ENCODE measurements at regions not wholly inside any gene's neighbourhood (a gene's known extent, or its start where the extent isn't known, plus 50 kb on each side); places are given as distances from the start of the nearest gene placed in this dataset.

DNA sequence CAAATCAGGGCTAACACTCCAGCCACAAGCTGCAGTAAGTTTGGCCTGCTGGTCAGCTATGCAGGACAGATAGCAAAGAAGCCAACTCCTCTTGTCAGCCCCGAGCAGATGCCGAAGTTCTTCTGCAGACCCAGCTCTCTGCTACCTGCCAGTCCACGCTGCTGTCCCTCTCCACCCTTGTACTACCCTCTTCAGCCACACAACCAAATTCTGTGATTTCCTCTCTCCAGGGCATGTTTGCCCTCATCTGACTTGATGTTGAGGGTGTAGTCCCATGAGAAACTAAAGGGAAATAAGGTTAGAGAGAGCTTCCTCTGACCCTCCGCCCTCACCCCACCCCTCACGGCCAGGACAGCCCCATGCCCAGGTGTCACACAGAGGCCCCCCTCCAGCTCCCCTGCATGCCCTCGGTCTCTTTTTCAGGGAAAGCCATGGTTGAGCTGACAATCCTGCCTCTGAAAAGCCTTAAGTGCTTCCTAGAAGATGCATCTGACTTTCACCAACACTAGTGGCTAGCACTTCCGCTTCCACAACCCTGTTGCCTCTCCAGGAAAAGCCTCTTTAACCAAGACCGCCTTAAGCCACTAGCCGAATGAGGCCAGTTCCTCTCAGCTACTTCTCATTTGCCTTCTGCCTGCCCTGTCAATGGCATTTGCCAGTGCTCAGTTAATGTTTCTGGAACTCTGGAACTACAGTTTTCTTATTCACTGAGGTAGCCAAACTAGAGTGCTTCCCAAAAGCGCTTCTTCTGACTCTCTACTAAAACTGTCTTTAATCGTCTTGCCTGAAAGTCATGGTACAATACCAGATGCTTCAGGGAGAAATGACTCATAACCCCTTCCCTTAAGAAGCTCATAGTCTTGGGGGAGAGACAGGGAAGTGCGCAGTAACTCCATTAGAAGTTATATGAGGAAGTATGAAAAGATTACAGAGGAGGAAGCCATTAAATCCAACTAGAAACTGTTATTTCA is 300.4 kb upstream of the STT3B start (continued):
- TF ChIP-seq EZH2 (IDR thresholded peaks at IDR 0.05), result no peak

DNA sequence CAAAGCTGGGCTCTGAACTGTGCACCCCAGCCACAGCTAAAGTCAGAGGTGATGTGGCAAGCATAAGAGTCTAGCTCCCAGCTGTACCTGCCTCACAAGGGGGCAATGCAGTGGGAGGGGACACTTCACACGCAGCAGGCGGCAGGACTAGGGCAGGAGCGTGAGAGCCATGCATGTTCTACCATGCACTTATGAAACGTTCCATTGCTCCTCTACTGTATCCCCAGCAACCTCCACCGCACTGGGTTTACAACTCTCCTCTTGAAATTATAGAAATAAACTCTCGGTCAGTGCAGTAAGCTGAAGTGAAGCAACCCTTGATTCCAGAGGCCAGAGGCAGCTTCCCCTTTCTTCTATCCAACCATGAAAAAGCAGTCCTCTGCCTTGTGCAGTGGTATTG is 298.6 kb upstream of the STT3B start:
- TF ChIP-seq, protein P1, sequence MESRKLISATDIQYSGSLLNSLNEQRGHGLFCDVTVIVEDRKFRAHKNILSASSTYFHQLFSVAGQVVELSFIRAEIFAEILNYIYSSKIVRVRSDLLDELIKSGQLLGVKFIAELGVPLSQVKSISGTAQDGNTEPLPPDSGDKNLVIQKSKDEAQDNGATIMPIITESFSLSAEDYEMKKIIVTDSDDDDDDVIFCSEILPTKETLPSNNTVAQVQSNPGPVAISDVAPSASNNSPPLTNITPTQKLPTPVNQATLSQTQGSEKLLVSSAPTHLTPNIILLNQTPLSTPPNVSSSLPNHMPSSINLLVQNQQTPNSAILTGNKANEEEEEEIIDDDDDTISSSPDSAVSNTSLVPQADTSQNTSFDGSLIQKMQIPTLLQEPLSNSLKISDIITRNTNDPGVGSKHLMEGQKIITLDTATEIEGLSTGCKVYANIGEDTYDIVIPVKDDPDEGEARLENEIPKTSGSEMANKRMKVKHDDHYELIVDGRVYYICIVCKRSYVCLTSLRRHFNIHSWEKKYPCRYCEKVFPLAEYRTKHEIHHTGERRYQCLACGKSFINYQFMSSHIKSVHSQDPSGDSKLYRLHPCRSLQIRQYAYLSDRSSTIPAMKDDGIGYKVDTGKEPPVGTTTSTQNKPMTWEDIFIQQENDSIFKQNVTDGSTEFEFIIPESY (IDR thresholded peaks at IDR 0.05; ENCODE audit: extremely low read depth, insufficient replicate concordance, low read length), result no peak
- TF ChIP-seq EZH2 (IDR thresholded peaks at IDR 0.05), result no peak
- intact Hi-C loops (cut with micrococcal nuclease), result no loop called here
- BruUV-seq (replicated peaks), result no TSS peak
- H3K4me1 ChIP-seq (ENCODE audit: control insufficient read depth in 1 of 2, insufficient read depth in 2 of 2, low read length in 2 of 2), result no peaks in the 10 kb centered on the region
- no peaks in the 10 kb centered on the region for H3K9me3 ChIP-seq (ENCODE audit: control insufficient read depth in 1 of 2, insufficient read depth in 1 of 2, low read depth in 1 of 2, low read length in 2 of 2)
- DNase-seq (ENCODE audit: low read depth, low spot score), result no peak
- H3K36me3 ChIP-seq (ENCODE audit: control insufficient read depth in 1 of 2, insufficient read depth in 2 of 2, low read length in 2 of 2), result no peaks in the 10 kb centered on the region
- 0 out of 2 replicates have a peak, but pooled peaks cover 3% of the 10 kb centered on the region for H3K9me2 ChIP-seq (ENCODE audit: insufficient read depth)
- H3K79me2 ChIP-seq (ENCODE audit: insufficient read depth, low read length), result no peaks in the 10 kb centered on the region
- POLR2A ChIA-PET, result no interaction called here
- CTCF ChIA-PET, result no interaction called here
- no peaks in the 10 kb centered on the region for H3K27me3 ChIP-seq (ENCODE audit: insufficient read depth, low read length)
- RAD21 ChIA-PET (ENCODE audit: low non-redundant PET in 1 of 2, low total read pairs in 2 of 2, uncharacterized antibody in 2 of 2, unreplicated experiment in 2 of 2), result no interaction called here
- no peak overlapping the region for H3K4me2 ChIP-seq (ENCODE audit: low read length)
- H2AFZ ChIP-seq (ENCODE audit: low read depth, low read length, poor library complexity, severe bottlenecking), result no peak overlapping the region
- no peak overlapping the region for H3K27ac ChIP-seq (ENCODE audit: low read depth, low read length)
- H3K9ac ChIP-seq (ENCODE audit: low read length), result no peak overlapping the region
- no peak for ATAC-seq
- H3K4me3 ChIP-seq (replicated peaks in 1 of 2; ENCODE audit: low read depth in 1 of 2, low read length in 2 of 2), result no peak overlapping the region
- H4K20me1 ChIP-seq (ENCODE audit: insufficient read depth), result no peaks in the 10 kb centered on the region

All from HCT116 (cell line).